A673 (cell line): ENCODE measurements at regions not wholly inside any gene's neighbourhood (a gene's known extent, or its start where the extent isn't known, plus 50 kb on each side); places are given as distances from the start of the nearest gene placed in this dataset.

Source experiments
- CTCF ChIP-seq: fragments of 300-800, 200-600 bp; sonication (generic); conservative IDR thresholded peaks from 2 replicates; pipeline ENCODE4 v1.5.1; 2017; ENCODE audit warnings: low read depth, mild to moderate bottlenecking, antibody characterized with exemption, low read length, moderate library complexity, mixed read lengths
- EZH2 ChIP-seq: fragments of 200-600 bp; sonication (generic); IDR thresholded peaks from 2 replicates; pipeline ENCODE4 v1.6.1; 2017; ENCODE audit warnings: borderline replicate concordance, low read depth, mild to moderate bottlenecking, mixed read lengths, antibody characterized with exemption, low read length; ENCODE audit not compliant: poor library complexity, severe bottlenecking

GRCh38 chr5:100676817-100677631, 141.8 kb downstream of the FAM174A start:
- TF ChIP-seq CTCF (no peak), EZH2 (no peak)
